ENCODE measurements at regions not wholly inside any gene's neighbourhood (a gene's known extent, or its start where the extent isn't known, plus 50 kb on each side); places are given as distances from the start of the nearest gene placed in this dataset.

- TF ChIP-seq ZC3H10 (CRISPR knock-in tag; IDR thresholded peaks at IDR 0.05) (no peak), ESRRG (CRISPR knock-in tag; IDR thresholded peaks at IDR 0.05) (no peak), CSDC2 (CRISPR knock-in tag; IDR thresholded peaks at IDR 0.05) (no peak), TOX (CRISPR knock-in tag; IDR thresholded peaks at IDR 0.05; ENCODE audit: borderline replicate concordance) (no peak), ZNF8 (CRISPR knock-in tag; IDR thresholded peaks at IDR 0.05) (no peak), TCF4 (CRISPR knock-in tag; IDR thresholded peaks at IDR 0.05; ENCODE audit: borderline replicate concordance) (no peak), ISL1 (CRISPR knock-in tag; IDR thresholded peaks at IDR 0.05) (no peak), ZNF565 (CRISPR knock-in tag; conservative IDR thresholded peaks at IDR 0.05; ENCODE audit: low read depth) (no peak), BACH2 (CRISPR knock-in tag; IDR thresholded peaks at IDR 0.05; ENCODE audit: borderline replicate concordance) (no peak), GLIS3 (CRISPR knock-in tag; IDR thresholded peaks at IDR 0.05) (no peak), PPARA (CRISPR knock-in tag; IDR thresholded peaks at IDR 0.05; ENCODE audit: borderline replicate concordance) (no peak), OSR1 (CRISPR knock-in tag; IDR thresholded peaks at IDR 0.05) (no peak), SNAI2 (CRISPR knock-in tag; IDR thresholded peaks at IDR 0.05) (no peak), ZNF70 (CRISPR knock-in tag; IDR thresholded peaks at IDR 0.05) (no peak), ARNTL (CRISPR knock-in tag; IDR thresholded peaks at IDR 0.05; ENCODE audit: borderline replicate concordance, low read depth) (no peak), CREB5 (CRISPR knock-in tag; IDR thresholded peaks at IDR 0.05; ENCODE audit: low read depth) (no peak)
- TF ChIP-seq, protein P1, sequence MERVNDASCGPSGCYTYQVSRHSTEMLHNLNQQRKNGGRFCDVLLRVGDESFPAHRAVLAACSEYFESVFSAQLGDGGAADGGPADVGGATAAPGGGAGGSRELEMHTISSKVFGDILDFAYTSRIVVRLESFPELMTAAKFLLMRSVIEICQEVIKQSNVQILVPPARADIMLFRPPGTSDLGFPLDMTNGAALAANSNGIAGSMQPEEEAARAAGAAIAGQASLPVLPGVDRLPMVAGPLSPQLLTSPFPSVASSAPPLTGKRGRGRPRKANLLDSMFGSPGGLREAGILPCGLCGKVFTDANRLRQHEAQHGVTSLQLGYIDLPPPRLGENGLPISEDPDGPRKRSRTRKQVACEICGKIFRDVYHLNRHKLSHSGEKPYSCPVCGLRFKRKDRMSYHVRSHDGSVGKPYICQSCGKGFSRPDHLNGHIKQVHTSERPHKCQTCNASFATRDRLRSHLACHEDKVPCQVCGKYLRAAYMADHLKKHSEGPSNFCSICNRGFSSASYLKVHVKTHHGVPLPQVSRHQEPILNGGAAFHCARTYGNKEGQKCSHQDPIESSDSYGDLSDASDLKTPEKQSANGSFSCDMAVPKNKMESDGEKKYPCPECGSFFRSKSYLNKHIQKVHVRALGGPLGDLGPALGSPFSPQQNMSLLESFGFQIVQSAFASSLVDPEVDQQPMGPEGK (CRISPR knock-in tag; IDR thresholded peaks at IDR 0.05; ENCODE audit: borderline replicate concordance) = no peak
- TF ChIP-seq, protein P2, sequence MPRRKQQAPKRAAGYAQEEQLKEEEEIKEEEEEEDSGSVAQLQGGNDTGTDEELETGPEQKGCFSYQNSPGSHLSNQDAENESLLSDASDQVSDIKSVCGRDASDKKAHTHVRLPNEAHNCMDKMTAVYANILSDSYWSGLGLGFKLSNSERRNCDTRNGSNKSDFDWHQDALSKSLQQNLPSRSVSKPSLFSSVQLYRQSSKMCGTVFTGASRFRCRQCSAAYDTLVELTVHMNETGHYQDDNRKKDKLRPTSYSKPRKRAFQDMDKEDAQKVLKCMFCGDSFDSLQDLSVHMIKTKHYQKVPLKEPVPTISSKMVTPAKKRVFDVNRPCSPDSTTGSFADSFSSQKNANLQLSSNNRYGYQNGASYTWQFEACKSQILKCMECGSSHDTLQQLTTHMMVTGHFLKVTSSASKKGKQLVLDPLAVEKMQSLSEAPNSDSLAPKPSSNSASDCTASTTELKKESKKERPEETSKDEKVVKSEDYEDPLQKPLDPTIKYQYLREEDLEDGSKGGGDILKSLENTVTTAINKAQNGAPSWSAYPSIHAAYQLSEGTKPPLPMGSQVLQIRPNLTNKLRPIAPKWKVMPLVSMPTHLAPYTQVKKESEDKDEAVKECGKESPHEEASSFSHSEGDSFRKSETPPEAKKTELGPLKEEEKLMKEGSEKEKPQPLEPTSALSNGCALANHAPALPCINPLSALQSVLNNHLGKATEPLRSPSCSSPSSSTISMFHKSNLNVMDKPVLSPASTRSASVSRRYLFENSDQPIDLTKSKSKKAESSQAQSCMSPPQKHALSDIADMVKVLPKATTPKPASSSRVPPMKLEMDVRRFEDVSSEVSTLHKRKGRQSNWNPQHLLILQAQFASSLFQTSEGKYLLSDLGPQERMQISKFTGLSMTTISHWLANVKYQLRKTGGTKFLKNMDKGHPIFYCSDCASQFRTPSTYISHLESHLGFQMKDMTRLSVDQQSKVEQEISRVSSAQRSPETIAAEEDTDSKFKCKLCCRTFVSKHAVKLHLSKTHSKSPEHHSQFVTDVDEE (CRISPR knock-in tag; IDR thresholded peaks at IDR 0.05) = no peak
- TF ChIP-seq, protein P3, sequence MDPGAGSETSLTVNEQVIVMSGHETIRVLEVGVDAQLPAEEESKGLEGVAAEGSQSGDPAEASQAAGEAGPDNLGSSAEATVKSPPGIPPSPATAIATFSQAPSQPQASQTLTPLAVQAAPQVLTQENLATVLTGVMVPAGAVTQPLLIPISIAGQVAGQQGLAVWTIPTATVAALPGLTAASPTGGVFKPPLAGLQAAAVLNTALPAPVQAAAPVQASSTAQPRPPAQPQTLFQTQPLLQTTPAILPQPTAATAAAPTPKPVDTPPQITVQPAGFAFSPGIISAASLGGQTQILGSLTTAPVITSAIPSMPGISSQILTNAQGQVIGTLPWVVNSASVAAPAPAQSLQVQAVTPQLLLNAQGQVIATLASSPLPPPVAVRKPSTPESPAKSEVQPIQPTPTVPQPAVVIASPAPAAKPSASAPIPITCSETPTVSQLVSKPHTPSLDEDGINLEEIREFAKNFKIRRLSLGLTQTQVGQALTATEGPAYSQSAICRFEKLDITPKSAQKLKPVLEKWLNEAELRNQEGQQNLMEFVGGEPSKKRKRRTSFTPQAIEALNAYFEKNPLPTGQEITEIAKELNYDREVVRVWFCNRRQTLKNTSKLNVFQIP (CRISPR knock-in tag; IDR thresholded peaks at IDR 0.05; ENCODE audit: borderline replicate concordance, low read depth) = no peak
- TF ChIP-seq, protein P4, sequence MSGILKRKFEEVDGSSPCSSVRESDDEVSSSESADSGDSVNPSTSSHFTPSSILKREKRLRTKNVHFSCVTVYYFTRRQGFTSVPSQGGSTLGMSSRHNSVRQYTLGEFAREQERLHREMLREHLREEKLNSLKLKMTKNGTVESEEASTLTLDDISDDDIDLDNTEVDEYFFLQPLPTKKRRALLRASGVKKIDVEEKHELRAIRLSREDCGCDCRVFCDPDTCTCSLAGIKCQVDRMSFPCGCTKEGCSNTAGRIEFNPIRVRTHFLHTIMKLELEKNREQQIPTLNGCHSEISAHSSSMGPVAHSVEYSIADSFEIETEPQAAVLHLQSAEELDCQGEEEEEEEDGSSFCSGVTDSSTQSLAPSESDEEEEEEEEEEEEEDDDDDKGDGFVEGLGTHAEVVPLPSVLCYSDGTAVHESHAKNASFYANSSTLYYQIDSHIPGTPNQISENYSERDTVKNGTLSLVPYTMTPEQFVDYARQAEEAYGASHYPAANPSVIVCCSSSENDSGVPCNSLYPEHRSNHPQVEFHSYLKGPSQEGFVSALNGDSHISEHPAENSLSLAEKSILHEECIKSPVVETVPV (CRISPR knock-in tag; IDR thresholded peaks at IDR 0.05) = no peak
- ATAC-seq = no peak
Measured at GRCh38 chr1:60923389-60924087, 158.8 kb upstream of the NFIA start.

GRCh38 chr1:60922304-60922703 is 160.1 kb upstream of the NFIA start:
- ATAC-seq = no peak
- TF ChIP-seq ZNF565 (CRISPR knock-in tag; conservative IDR thresholded peaks at IDR 0.05; ENCODE audit: low read depth) = no peak
- TF ChIP-seq CSDC2 (CRISPR knock-in tag; IDR thresholded peaks at IDR 0.05) = no peak
- TF ChIP-seq SNAI2 (CRISPR knock-in tag; IDR thresholded peaks at IDR 0.05) = no peak
- TF ChIP-seq, protein P2 (CRISPR knock-in tag; IDR thresholded peaks at IDR 0.05) = no peak
- no peak for TF ChIP-seq ZC3H10 (CRISPR knock-in tag; IDR thresholded peaks at IDR 0.05)
- TF ChIP-seq PPARA (CRISPR knock-in tag; IDR thresholded peaks at IDR 0.05; ENCODE audit: borderline replicate concordance) = no peak
- TF ChIP-seq, protein P1 (CRISPR knock-in tag; IDR thresholded peaks at IDR 0.05; ENCODE audit: borderline replicate concordance) = no peak
- no peak for TF ChIP-seq CREB5 (CRISPR knock-in tag; IDR thresholded peaks at IDR 0.05; ENCODE audit: low read depth)
- TF ChIP-seq, protein P3 (CRISPR knock-in tag; IDR thresholded peaks at IDR 0.05; ENCODE audit: borderline replicate concordance, low read depth) = no peak
- no peak for TF ChIP-seq ARNTL (CRISPR knock-in tag; IDR thresholded peaks at IDR 0.05; ENCODE audit: borderline replicate concordance, low read depth)
- TF ChIP-seq ESRRG (CRISPR knock-in tag; IDR thresholded peaks at IDR 0.05) = no peak
